GM12874 (cell line): ENCODE measurements at regions not wholly inside any gene's neighbourhood (a gene's known extent, or its start where the extent isn't known, plus 50 kb on each side); places are given as distances from the start of the nearest gene placed in this dataset.

Experiments used
- TF ChIP-seq, protein P1 (sequence below): IDR thresholded peaks from 2 replicates; pipeline ENCODE4 v1.5.1; 2011; ENCODE audit warnings: low read depth, mild to moderate bottlenecking, control low read depth, low read length, moderate library complexity; ENCODE audit not compliant: insufficient read depth

DNA sequence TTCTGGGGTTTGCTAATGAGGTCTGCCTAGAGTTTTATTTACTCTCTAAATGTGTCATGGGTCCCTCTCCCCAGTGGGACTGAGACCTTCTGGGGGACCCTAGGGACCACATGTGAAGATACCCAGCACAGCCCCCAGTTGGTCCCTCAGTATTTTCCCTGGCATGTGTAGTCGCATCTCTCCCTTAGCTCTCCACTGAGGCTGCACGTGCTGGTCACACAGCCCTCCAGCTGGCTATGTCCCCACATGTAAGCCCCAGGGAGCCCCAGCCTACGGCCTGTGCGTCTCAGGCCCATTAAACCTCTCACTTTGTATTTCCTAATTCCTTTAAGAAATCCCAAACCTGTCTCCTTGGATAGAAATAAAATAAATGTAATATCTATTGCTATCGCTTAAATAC is 189.6 kb upstream of the TSHZ3 start:
- TF ChIP-seq, protein P1, sequence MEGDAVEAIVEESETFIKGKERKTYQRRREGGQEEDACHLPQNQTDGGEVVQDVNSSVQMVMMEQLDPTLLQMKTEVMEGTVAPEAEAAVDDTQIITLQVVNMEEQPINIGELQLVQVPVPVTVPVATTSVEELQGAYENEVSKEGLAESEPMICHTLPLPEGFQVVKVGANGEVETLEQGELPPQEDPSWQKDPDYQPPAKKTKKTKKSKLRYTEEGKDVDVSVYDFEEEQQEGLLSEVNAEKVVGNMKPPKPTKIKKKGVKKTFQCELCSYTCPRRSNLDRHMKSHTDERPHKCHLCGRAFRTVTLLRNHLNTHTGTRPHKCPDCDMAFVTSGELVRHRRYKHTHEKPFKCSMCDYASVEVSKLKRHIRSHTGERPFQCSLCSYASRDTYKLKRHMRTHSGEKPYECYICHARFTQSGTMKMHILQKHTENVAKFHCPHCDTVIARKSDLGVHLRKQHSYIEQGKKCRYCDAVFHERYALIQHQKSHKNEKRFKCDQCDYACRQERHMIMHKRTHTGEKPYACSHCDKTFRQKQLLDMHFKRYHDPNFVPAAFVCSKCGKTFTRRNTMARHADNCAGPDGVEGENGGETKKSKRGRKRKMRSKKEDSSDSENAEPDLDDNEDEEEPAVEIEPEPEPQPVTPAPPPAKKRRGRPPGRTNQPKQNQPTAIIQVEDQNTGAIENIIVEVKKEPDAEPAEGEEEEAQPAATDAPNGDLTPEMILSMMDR: no peak

DNA sequence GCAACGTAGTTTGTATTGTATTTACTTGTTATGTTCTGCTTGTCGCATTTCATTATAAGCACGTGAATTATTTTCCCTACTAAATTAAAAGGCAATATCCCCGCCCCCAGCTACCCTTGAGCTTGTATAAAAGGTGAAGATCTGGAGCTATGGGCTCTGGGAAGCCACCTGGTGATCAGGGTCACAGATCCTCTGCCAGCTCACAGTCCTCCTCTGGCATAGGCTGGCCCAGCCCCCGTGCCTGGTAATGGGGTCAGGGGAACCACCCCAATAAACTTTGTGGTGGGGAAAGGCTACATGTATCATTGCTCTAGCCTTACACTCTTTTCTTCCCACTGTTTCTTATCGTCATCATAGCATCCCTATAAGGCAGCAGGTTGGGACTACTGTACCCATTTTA is 190.2 kb upstream of the TSHZ3 start:
- TF ChIP-seq, protein P1: no peak

- TF ChIP-seq, protein P1: no peak
Measured at GRCh38 chr19:31541396-31541795, 192.2 kb upstream of the TSHZ3 start.

GRCh38 chr19:31543456-31543855 is 194.2 kb upstream of the TSHZ3 start:
- TF ChIP-seq, protein P1: no peak

- TF ChIP-seq, protein P1: no peak
Measured at GRCh38 chr19:31545777-31546176, 196.5 kb upstream of the TSHZ3 start.

DNA sequence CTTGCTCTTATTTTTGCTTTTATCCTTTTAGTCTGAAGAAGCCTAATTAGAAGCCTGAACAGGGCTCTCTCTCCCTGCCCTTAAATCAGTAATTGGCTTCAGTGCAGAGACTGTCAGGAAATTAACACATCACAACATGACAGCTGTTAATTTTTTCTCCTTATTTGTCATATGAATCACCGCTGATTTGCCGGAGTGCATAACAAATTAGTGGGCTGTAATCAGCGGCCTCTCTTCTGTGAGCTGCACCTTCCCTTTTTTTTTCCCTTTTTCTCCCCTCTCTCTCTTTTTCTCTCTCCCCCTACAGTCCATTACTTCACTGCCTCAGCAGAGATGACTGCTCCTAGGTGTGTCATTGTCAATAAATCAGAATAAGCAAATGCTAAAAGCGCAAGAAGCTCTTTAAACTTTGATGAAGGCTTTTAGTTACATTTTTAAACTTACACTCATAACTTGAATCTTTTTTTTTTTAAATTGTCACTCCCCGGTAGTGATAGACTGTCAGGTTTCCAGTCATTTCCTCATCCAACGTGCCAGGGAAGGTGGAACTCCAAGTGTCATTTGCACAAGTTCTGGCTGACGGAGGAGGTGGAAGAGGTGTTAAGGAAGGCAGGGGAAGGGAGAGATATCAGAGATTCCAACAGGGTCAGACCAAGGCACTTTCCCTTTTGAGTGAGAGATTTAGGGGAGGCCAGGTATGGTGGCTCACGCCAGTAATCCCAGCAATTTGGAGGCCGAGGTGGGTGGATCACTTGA is 197.1 kb upstream of the TSHZ3 start:
- TF ChIP-seq, protein P1: no peak

GRCh38 chr19:31548941-31549340 is 199.7 kb upstream of the TSHZ3 start:
- TF ChIP-seq, protein P1: no peak
